Endothelial cell of umbilical vein (primary cell): ENCODE measurements at regions not wholly inside any gene's neighbourhood (a gene's known extent, or its start where the extent isn't known, plus 50 kb on each side); places are given as distances from the start of the nearest gene placed in this dataset.

Source experiments
- BruUV-seq: library from RNA; stranded (reverse); fragments of 400-500 nt; replicated peaks from 2 replicates; lab custom pipeline; 2021; lab: Mats Ljungman, UMichigan
- CTCF ChIA-PET: fragments of 300-600, 350-600 bp; sonication (Branson Sonifier 250); formaldehyde crosslinking; loops from one replicate; lab custom pipeline; 2021; ENCODE audit warnings: antibody characterized with exemption, inconsistent platforms; lab: Charles Lee
- POLR2A ChIA-PET: fragments of 300-600, 350-600 bp; sonication (Branson Sonifier 250); formaldehyde crosslinking; loops from one replicate; lab custom pipeline; 2021; ENCODE audit warnings: antibody characterized with exemption, inconsistent platforms; lab: Charles Lee
- DNase-seq: peaks from one replicate; pipeline ENCODE4 v3.0.0-alpha.2; 2011; ENCODE audit warnings: low read depth, low spot score
- FAIRE-seq: peaks from 2 replicates; lab custom pipeline; 2011; peaks lifted over from hg19 to GRCh38; lab: Jason Lieb, UNC
- H2AFZ ChIP-seq: 2 replicates; pipeline ENCODE4 v1.6.0; 2012; ENCODE audit warnings: low read depth, low read length, control low read depth, inconsistent platforms
- H3K27ac ChIP-seq: 2 replicates; pipeline ENCODE4 v1.5.1; 2011; ENCODE audit warnings: low read depth, mild to moderate bottlenecking, control low read depth, low read length, moderate library complexity; ENCODE audit not compliant: insufficient read depth
- H3K27me3 ChIP-seq, 2 experiments: 2 replicates each; pipeline versions ENCODE4 v1.6.0 to v1.6.1; 2011; ENCODE audit warnings: low read length in 2 of 2, mixed read lengths in 1 of 2; ENCODE audit not compliant: control insufficient read depth in 2 of 2, insufficient read depth in 2 of 2
- H3K36me3 ChIP-seq, 2 experiments: 2 replicates in 1 of 2; 3 replicates in 1 of 2; pipeline ENCODE4 v1.5.1; 2011; ENCODE audit warnings: low read length in 2 of 2, mild to moderate bottlenecking in 1 of 2, moderate library complexity in 1 of 2; ENCODE audit not compliant: control insufficient read depth in 2 of 2, insufficient read depth in 2 of 2; ENCODE audit errors: extremely low read depth in 1 of 2
- H3K4me1 ChIP-seq: 3 replicates; pipeline ENCODE4 v1.5.1; 2011; ENCODE audit warnings: mild to moderate bottlenecking, low read length; ENCODE audit not compliant: control insufficient read depth, insufficient read depth; ENCODE audit errors: extremely low read depth
- H3K4me2 ChIP-seq: 2 replicates; pipeline ENCODE4 v1.6.1; 2011; ENCODE audit warnings: low read length, control low read depth, mixed read lengths; ENCODE audit not compliant: insufficient read depth
- H3K4me3 ChIP-seq, 3 experiments: fragments of 200-600 bp in 1 of 3; sonication (generic), shearing (Covaris generic) in 1 of 3; replicated peaks in 1 of 3; 2 replicates each; pipeline ENCODE4 v1.5.1; 2011 to 2016; ENCODE audit warnings: control low read depth in 3 of 3, low read length in 3 of 3, mild to moderate bottlenecking in 2 of 3, inconsistent platforms in 1 of 3, low read depth in 1 of 3, moderate library complexity in 1 of 3; ENCODE audit not compliant: insufficient read depth in 1 of 3
- H3K79me2 ChIP-seq: 2 replicates; pipeline ENCODE4 v1.6.0; 2012; ENCODE audit warnings: low read length, inconsistent platforms; ENCODE audit not compliant: control insufficient read depth, insufficient read depth
- H3K9ac ChIP-seq: replicated peaks from 2 replicates; pipeline ENCODE3; 2011; ENCODE audit warnings: low read length, control low read depth; ENCODE audit not compliant: insufficient read depth; ENCODE audit errors: extremely low read depth
- H3K9me1 ChIP-seq: replicated peaks from 3 replicates; pipeline ENCODE4 v1.6.0; 2011; ENCODE audit warnings: mild to moderate bottlenecking, low read length; ENCODE audit not compliant: control insufficient read depth, insufficient read depth; ENCODE audit errors: extremely low read depth
- H3K9me3 ChIP-seq: replicated peaks from 2 replicates; pipeline ENCODE4 v1.5.1; 2012; ENCODE audit warnings: low read length, inconsistent platforms; ENCODE audit not compliant: control insufficient read depth, insufficient read depth
- H4K20me1 ChIP-seq: replicated peaks from 2 replicates; pipeline ENCODE3; 2011; ENCODE audit warnings: mild to moderate bottlenecking, low read length; ENCODE audit not compliant: control insufficient read depth, insufficient read depth; ENCODE audit errors: extremely low read depth
- CTCF ChIP-seq, 2 donors: IDR thresholded peaks; 1 replicate in 1 of 2; 2 replicates in 1 of 2; pipeline ENCODE4 v1.5.1; 2011; ENCODE audit warnings: low read length in 2 of 2, mild to moderate bottlenecking in 2 of 2, moderate library complexity in 2 of 2, control low read depth in 1 of 2, inconsistent platforms in 1 of 2, low read depth in 1 of 2; ENCODE audit not compliant: insufficient read depth in 1 of 2; ENCODE audit errors: extremely low read depth in 1 of 2
- EZH2 ChIP-seq: IDR thresholded peaks from 2 replicates; pipeline ENCODE4 v1.6.1; 2012; ENCODE audit warnings: borderline replicate concordance, low read depth, mild to moderate bottlenecking, moderate library complexity, low read length, inconsistent platforms; ENCODE audit not compliant: severe bottlenecking
- FOS ChIP-seq: IDR thresholded peaks from 2 replicates; pipeline ENCODE4 v1.6.1; 2011; ENCODE audit warnings: mild to moderate bottlenecking, low read length, moderate library complexity, borderline replicate concordance; ENCODE audit not compliant: insufficient read depth
- GATA2 ChIP-seq: IDR thresholded peaks from 2 replicates; pipeline ENCODE4 v1.7.0; 2011; ENCODE audit warnings: low read depth, mild to moderate bottlenecking, moderate library complexity, mixed read lengths, low read length; ENCODE audit not compliant: insufficient read length, insufficient read depth
- JUN ChIP-seq: IDR thresholded peaks from 2 replicates; pipeline ENCODE4 v1.6.1; 2011; ENCODE audit warnings: borderline replicate concordance, low read depth; ENCODE audit not compliant: insufficient read length, insufficient read depth
- MAX ChIP-seq: IDR thresholded peaks from 2 replicates; pipeline ENCODE4 v1.6.1; 2011; ENCODE audit not compliant: insufficient read depth, insufficient read length
- MYC ChIP-seq: IDR thresholded peaks from one replicate; pipeline ENCODE4 v1.6.1; 2011; ENCODE audit warnings: mild to moderate bottlenecking, low read depth, low read length
- POLR2A ChIP-seq: IDR thresholded peaks from 2 replicates; pipeline ENCODE4 v1.6.1; 2012; ENCODE audit warnings: low read depth, mild to moderate bottlenecking, control low read depth, low read length
- POLR2AphosphoS5 ChIP-seq: IDR thresholded peaks from 2 replicates; pipeline ENCODE4 v1.6.1; 2012; ENCODE audit warnings: low read depth, mild to moderate bottlenecking, control low read depth, low read length, moderate library complexity; ENCODE audit not compliant: insufficient read depth
- dilution Hi-C: fragments of 300-500 bp; cut with MboI; formaldehyde crosslinking; loops from one replicate; pipeline ENCODE4 v1.15.0; 2019; ENCODE audit warnings: low sequenced_read_pairs; ENCODE audit not compliant: extremely low pct_ligation_motif_present
- intact Hi-C: fragments of 100-400 bp; cut with micrococcal nuclease; formaldehyde crosslinking; loops from one replicate; pipeline ENCODE4 v1.10.0; 2022

- no peak for DNase-seq
- Histone ChIP-seq H3K4me1 (peaks cover 3% of the 10 kb centered on the region), H3K36me3 (no peaks in the 10 kb centered on the region), H4K20me1 (no peaks in the 10 kb centered on the region), H3K27me3 (peaks cover 0 to 2% of the 10 kb centered on the region in 2 experiments), H3K9ac (no peak overlapping the region), H3K4me2 (no peak overlapping the region), H3K27ac (no peak overlapping the region), H3K79me2 (no peaks in the 10 kb centered on the region), H3K9me1 (no peaks in the 10 kb centered on the region), H2AFZ (no peak overlapping the region), H3K9me3 (no peaks in the 10 kb centered on the region), H3K4me3 (no peak overlapping the region)
- CTCF ChIA-PET = interaction anchor here (1.0 kb wide), 1 partner anchor 342 kb away, joined by 5 read pairs; no protein-coding TSS in a partner anchor
- intact Hi-C loops (no loop called here), dilution Hi-C loops (no loop called here)
- no peak for TF ChIP-seq FOS
- no peak for TF ChIP-seq MAX
- no peak for TF ChIP-seq GATA2
- no peak for TF ChIP-seq EZH2
- no peak for TF ChIP-seq POLR2AphosphoS5
- no peak for TF ChIP-seq POLR2A
- no peak for TF ChIP-seq CTCF (IDR thresholded peaks at IDR 0.05; ENCODE audit: extremely low read depth in 1 of 2, insufficient read depth in 1 of 2, low read depth in 1 of 2, low read length in 2 of 2)
- TF ChIP-seq MYC = no peak
- TF ChIP-seq JUN = no peak
- POLR2A ChIA-PET = no interaction called here
- FAIRE-seq = no peak
- no TSS peak for BruUV-seq
Observed at GRCh38 chr18:57210716-57211411, 64.0 kb downstream of the BOD1L2 start.
